NT2/D1 (cell line): ENCODE measurements at regions not wholly inside any gene's neighbourhood (a gene's known extent, or its start where the extent isn't known, plus 50 kb on each side); places are given as distances from the start of the nearest gene placed in this dataset.

Experiments used
- SUZ12 ChIP-seq: IDR thresholded peaks from 2 replicates; pipeline ENCODE4 v1.6.1; 2011; ENCODE audit not compliant: insufficient read length, insufficient read depth; ENCODE audit errors: extremely low read depth
- YY1 ChIP-seq: IDR thresholded peaks from 2 replicates; pipeline ENCODE4 v1.6.1; 2011; ENCODE audit not compliant: insufficient read length, insufficient read depth
- ZNF274 ChIP-seq: IDR thresholded peaks from 2 replicates; pipeline ENCODE4 v1.6.1; 2011; ENCODE audit warnings: mild to moderate bottlenecking, low read depth, low read length

DNA sequence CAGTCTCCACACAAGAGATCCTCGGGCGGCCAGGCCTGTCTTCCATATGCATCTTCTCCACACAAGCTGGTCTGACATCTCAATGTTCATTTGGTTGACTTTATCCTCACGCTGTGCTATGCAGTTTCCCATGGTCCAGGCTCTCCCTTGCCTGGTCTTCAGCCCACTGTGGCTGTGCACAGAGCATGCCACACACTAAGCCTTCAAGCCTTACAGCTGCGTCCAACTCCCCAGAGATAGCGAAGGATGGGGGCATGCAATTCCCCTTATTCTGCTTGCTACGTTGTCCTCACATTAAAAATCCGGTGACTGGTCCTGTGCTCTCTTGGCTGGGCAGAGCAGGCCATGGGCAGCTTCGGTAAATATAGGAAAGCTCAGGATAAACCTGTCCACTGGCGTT is 188.7 kb upstream of the TCERG1L start:
- TF ChIP-seq YY1 (no peak), ZNF274 (no peak), SUZ12 (no peak)
